ENCODE measurements at regions not wholly inside any gene's neighbourhood (a gene's known extent, or its start where the extent isn't known, plus 50 kb on each side); places are given as distances from the start of the nearest gene placed in this dataset.
"Not testable (repeated sequence)": the region's sequence is repeated elsewhere in the genome, so short reads cannot be mapped to it uniquely, and the experiment has no call there.

DNA sequence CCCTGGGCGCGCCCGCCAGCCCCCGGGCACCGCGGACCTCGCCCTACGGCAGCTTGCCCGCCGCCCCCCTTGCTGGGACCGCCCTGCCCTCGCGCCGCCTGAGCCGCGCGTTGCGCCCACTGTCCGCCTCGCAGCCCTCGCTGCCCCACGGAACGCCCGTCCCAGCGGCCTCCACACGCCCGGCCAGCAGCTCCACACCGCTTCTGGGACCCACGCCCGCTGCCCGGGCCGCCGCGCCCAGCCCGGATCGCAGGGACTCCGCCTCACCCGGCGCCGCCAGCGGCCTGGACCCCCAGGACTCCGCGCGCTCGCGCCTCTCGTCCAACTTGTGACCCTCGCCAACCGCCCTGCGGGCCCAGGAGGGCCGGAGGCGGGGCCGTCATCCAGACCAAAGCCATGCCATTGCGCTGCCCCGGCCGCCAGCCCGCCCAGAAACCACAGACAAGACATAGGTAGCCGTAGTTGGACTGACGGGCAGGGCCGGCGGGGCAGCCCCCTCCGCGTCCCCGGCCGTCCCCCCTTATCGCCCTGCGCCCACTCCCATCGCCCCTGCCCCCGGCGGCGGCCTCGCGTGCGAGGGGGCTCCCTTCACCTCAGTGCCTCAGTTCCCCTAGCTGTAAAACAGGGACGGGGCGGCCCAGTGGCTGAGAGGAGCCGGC is 90.5 kb downstream of the GOLGA8T start:
- not testable (repeated sequence) for H3K27me3 ChIP-seq (ENCODE audit: control insufficient read depth, insufficient read depth, low read length); H3K36me3 ChIP-seq (ENCODE audit: control insufficient read depth, insufficient read depth, low read length); H3K4me3 ChIP-seq (replicated peaks in 1 of 4; ENCODE audit: control extremely low read depth in 1 of 4, insufficient read depth in 1 of 4, low read depth in 3 of 4, low read length in 4 of 4); H3K4me2 ChIP-seq (ENCODE audit: extremely low read depth, insufficient read depth, low read length); H2AFZ ChIP-seq (ENCODE audit: low read length); H3K4me1 ChIP-seq (ENCODE audit: control insufficient read depth, extremely low read depth, insufficient read depth, low read length); H4K20me1 ChIP-seq (ENCODE audit: control insufficient read depth, extremely low read depth, insufficient read depth, low read length); DNase-seq (ENCODE audit: low read depth in 2 of 2); H3K79me2 ChIP-seq (ENCODE audit: control insufficient read depth, insufficient read depth, low read length); H3K9ac ChIP-seq (ENCODE audit: insufficient read depth, low read length); H3K9me3 ChIP-seq (ENCODE audit: control insufficient read depth, insufficient read depth, low read depth, low read length); H3K27ac ChIP-seq (ENCODE audit: insufficient read depth, low read length)

DNA sequence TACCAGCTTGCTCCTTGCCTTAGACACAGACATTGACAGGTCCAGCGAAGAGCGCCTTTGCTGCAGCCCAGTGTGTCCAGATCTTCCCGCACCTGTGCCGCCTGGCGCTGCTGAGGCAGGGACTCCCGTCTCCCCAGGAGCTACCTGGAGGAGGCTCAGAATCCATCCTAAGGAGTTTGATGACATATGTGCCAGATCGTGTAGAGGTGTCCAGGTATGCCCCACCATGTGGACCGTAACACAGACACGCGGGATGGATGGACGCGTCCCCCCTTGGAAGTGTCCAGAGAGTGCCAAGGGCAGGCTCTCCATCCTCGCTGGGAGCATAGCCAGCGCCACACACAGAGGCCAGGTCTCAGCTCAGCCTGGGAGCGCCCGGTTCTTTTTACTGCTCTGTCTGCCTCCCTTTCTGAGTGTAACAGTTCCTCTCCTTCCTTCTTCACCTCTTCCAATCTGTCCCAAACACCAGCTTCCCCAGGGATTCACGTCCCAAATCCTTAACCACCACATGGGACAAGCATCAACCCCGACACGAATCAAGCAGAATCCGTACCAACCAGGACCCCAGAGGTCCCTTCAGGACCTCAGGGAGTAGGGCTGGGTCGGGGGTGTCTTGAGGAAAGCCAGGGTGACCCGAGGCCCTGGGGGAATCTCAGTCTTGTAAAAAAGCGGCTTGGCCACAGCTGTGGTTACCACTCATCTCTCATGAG is 126.7 kb downstream of the GOLGA8T start:
- H4K20me1 ChIP-seq (ENCODE audit: control insufficient read depth, extremely low read depth, insufficient read depth, low read length); H3K9me3 ChIP-seq (ENCODE audit: control insufficient read depth, insufficient read depth, low read depth, low read length); H3K9ac ChIP-seq (ENCODE audit: insufficient read depth, low read length); H3K4me2 ChIP-seq (ENCODE audit: extremely low read depth, insufficient read depth, low read length); H3K36me3 ChIP-seq (ENCODE audit: control insufficient read depth, insufficient read depth, low read length); H3K27me3 ChIP-seq (ENCODE audit: control insufficient read depth, insufficient read depth, low read length); DNase-seq (ENCODE audit: low read depth in 2 of 2); H3K4me1 ChIP-seq (ENCODE audit: control insufficient read depth, extremely low read depth, insufficient read depth, low read length); H3K4me3 ChIP-seq (replicated peaks in 1 of 4; ENCODE audit: control extremely low read depth in 1 of 4, insufficient read depth in 1 of 4, low read depth in 3 of 4, low read length in 4 of 4); H3K27ac ChIP-seq (ENCODE audit: insufficient read depth, low read length); H3K79me2 ChIP-seq (ENCODE audit: control insufficient read depth, insufficient read depth, low read length); H2AFZ ChIP-seq (ENCODE audit: low read length): not testable (repeated sequence)

DNA sequence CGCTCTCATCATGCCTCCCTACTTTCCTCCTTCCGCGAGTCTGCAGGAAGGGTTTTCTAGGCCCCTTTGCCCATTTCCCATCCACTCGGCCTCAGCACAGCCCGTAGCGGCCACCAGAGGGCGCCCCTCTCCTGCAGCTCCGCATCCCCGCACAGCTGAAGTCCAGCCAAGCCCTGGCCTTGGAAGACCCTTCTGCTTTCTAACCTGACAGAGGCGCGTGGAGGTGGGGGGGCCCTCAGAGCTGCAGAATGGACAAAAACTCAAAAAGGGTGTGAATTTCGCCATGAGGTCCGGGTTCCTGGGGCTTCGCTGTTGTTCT is 127.2 kb downstream of the GOLGA8T start:
- not testable (repeated sequence) for H3K4me3 ChIP-seq (replicated peaks in 1 of 4; ENCODE audit: control extremely low read depth in 1 of 4, insufficient read depth in 1 of 4, low read depth in 3 of 4, low read length in 4 of 4); H3K9me3 ChIP-seq (ENCODE audit: control insufficient read depth, insufficient read depth, low read depth, low read length); H2AFZ ChIP-seq (ENCODE audit: low read length); H4K20me1 ChIP-seq (ENCODE audit: control insufficient read depth, extremely low read depth, insufficient read depth, low read length); H3K4me2 ChIP-seq (ENCODE audit: extremely low read depth, insufficient read depth, low read length); H3K79me2 ChIP-seq (ENCODE audit: control insufficient read depth, insufficient read depth, low read length); H3K27me3 ChIP-seq (ENCODE audit: control insufficient read depth, insufficient read depth, low read length); DNase-seq (ENCODE audit: low read depth in 2 of 2); H3K27ac ChIP-seq (ENCODE audit: insufficient read depth, low read length); H3K4me1 ChIP-seq (ENCODE audit: control insufficient read depth, extremely low read depth, insufficient read depth, low read length); H3K36me3 ChIP-seq (ENCODE audit: control insufficient read depth, insufficient read depth, low read length); H3K9ac ChIP-seq (ENCODE audit: insufficient read depth, low read length)

DNA sequence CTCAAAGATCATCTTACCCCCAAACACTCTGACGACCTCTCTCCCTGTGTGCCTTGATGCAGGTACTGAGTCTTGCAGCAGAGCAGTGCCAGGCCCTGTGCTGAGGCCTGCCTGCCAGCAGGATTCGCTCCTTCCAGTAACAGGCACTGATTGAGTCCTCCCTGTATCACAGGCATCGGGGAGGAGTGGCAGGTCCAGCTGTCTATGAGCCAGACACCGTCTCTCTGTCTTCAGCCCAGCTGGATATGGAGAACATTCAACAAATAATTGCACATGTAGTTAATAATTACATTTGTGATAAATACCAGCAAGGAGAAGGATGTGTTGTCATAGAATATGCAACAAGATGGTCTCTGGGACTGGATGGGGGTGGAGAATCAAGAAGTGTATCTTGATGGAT is 129.1 kb downstream of the GOLGA8T start:
- DNase-seq (ENCODE audit: low read depth in 2 of 2); H3K9ac ChIP-seq (ENCODE audit: insufficient read depth, low read length); H3K79me2 ChIP-seq (ENCODE audit: control insufficient read depth, insufficient read depth, low read length); H3K27me3 ChIP-seq (ENCODE audit: control insufficient read depth, insufficient read depth, low read length); H3K4me1 ChIP-seq (ENCODE audit: control insufficient read depth, extremely low read depth, insufficient read depth, low read length); H3K4me3 ChIP-seq (replicated peaks in 1 of 4; ENCODE audit: control extremely low read depth in 1 of 4, insufficient read depth in 1 of 4, low read depth in 3 of 4, low read length in 4 of 4); H3K27ac ChIP-seq (ENCODE audit: insufficient read depth, low read length); H3K9me3 ChIP-seq (ENCODE audit: control insufficient read depth, insufficient read depth, low read depth, low read length); H3K36me3 ChIP-seq (ENCODE audit: control insufficient read depth, insufficient read depth, low read length); H3K4me2 ChIP-seq (ENCODE audit: extremely low read depth, insufficient read depth, low read length); H2AFZ ChIP-seq (ENCODE audit: low read length); H4K20me1 ChIP-seq (ENCODE audit: control insufficient read depth, extremely low read depth, insufficient read depth, low read length): not testable (repeated sequence)

DNA sequence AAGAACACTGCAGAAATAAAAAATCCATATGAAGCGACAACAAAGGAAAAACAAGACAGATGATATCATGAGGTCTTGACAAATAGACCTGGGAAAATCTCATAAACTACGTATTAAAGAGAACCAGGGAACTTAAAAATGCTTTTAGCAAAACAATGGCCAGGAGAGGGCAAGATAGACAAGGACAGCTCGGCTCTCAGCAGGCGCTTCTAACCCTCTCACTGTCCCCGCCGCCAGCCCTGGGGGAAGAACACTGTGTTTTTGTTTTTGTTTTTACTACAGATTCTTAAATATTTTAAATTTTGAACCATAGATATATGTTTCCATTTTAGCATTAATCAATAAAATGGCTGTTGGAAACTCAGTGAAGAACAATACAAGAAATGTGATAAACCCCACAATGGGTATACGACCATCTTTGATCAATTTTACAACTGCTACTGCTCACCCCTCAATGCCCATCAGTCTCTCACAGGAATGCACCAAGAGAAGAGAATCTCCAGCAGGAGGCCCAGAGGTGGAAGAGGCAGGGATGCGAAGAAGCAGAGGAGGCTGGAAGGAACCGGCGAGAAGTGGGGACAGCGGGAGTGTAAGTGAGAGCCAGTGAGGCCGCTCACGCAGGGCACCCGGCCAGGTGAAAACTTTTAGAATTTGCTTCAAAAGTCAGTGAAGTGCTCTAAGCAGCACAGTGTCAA is 98.0 kb downstream of the CHRFAM7A start:
- H2AFZ ChIP-seq (ENCODE audit: low read length); DNase-seq (ENCODE audit: low read depth in 2 of 2); H3K79me2 ChIP-seq (ENCODE audit: control insufficient read depth, insufficient read depth, low read length); H3K9ac ChIP-seq (ENCODE audit: insufficient read depth, low read length); H3K36me3 ChIP-seq (ENCODE audit: control insufficient read depth, insufficient read depth, low read length); H3K4me3 ChIP-seq (replicated peaks in 1 of 4; ENCODE audit: control extremely low read depth in 1 of 4, insufficient read depth in 1 of 4, low read depth in 3 of 4, low read length in 4 of 4); H4K20me1 ChIP-seq (ENCODE audit: control insufficient read depth, extremely low read depth, insufficient read depth, low read length); H3K4me2 ChIP-seq (ENCODE audit: extremely low read depth, insufficient read depth, low read length); H3K27ac ChIP-seq (ENCODE audit: insufficient read depth, low read length); H3K27me3 ChIP-seq (ENCODE audit: control insufficient read depth, insufficient read depth, low read length); H3K4me1 ChIP-seq (ENCODE audit: control insufficient read depth, extremely low read depth, insufficient read depth, low read length); H3K9me3 ChIP-seq (ENCODE audit: control insufficient read depth, insufficient read depth, low read depth, low read length): not testable (repeated sequence)

DNA sequence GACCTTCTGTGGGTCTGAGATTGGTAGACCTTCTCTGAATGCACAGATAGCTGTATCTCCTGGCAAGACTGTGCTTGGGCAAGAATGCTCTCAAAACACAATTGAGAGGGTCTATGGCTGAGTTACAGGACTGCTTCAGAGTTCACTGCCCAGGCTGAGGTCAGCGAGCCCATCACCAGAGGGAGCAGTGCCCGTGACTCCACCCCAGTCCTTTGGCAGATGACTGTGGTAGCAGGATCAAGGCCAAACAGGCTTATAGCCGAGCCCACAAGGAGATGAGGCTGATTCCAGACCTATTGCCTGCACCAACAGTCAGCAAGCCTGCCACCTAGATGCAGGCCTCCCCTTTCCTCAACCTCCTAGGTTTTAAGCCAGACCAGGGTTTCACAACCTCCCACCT is 89.4 kb downstream of the CHRFAM7A start:
- not testable (repeated sequence) for H4K20me1 ChIP-seq (ENCODE audit: control insufficient read depth, extremely low read depth, insufficient read depth, low read length); H2AFZ ChIP-seq (ENCODE audit: low read length); H3K9me3 ChIP-seq (ENCODE audit: control insufficient read depth, insufficient read depth, low read depth, low read length); H3K27me3 ChIP-seq (ENCODE audit: control insufficient read depth, insufficient read depth, low read length); H3K79me2 ChIP-seq (ENCODE audit: control insufficient read depth, insufficient read depth, low read length); H3K4me3 ChIP-seq (replicated peaks in 1 of 4; ENCODE audit: control extremely low read depth in 1 of 4, insufficient read depth in 1 of 4, low read depth in 3 of 4, low read length in 4 of 4); H3K4me2 ChIP-seq (ENCODE audit: extremely low read depth, insufficient read depth, low read length); H3K9ac ChIP-seq (ENCODE audit: insufficient read depth, low read length); DNase-seq (ENCODE audit: low read depth in 2 of 2); H3K36me3 ChIP-seq (ENCODE audit: control insufficient read depth, insufficient read depth, low read length); H3K27ac ChIP-seq (ENCODE audit: insufficient read depth, low read length); H3K4me1 ChIP-seq (ENCODE audit: control insufficient read depth, extremely low read depth, insufficient read depth, low read length)

All from fibroblast of lung (primary cell).